PC-3 (cell line): ENCODE measurements at regions not wholly inside any gene's neighbourhood (a gene's known extent, or its start where the extent isn't known, plus 50 kb on each side); places are given as distances from the start of the nearest gene placed in this dataset.

Source experiments
- ATAC-seq: fragments of 200-7000 bp; cut with Tn5 transposase; 2 replicates; pipeline ENCODE4 v1.9.1; 2020; ENCODE audit warnings: mild to moderate bottlenecking, moderate library complexity
- BruUV-seq: library from RNA; stranded (reverse); fragments of 400-500 nt; replicated peaks from 2 replicates; lab custom pipeline; 2021; lab: Mats Ljungman, UMichigan
- CTCF ChIA-PET: fragments of 300-600 bp; sonication (Branson Sonifier 250); formaldehyde crosslinking; loops from one replicate; lab custom pipeline; 2022; ENCODE audit warnings: antibody characterized with exemption; lab: Charles Lee
- POLR2A ChIA-PET: fragments of 300-600 bp; sonication (Branson Sonifier 250); formaldehyde crosslinking; loops from one replicate; lab custom pipeline; 2022; ENCODE audit warnings: antibody characterized with exemption; ENCODE audit not compliant: unreplicated experiment; lab: Charles Lee
- DNase-seq: peaks from one replicate; pipeline ENCODE4 v3.0.0-alpha.2; 2015
- H2AFZ ChIP-seq: fragments of 300-600 bp; sonication (generic); 2 replicates; pipeline ENCODE4 v1.6.0; 2016; ENCODE audit warnings: antibody characterized with exemption, low read length
- H3F3A ChIP-seq: fragments of 300-600 bp; sonication (generic); one replicate; pipeline ENCODE4 v1.6.0; 2017; ENCODE audit warnings: antibody characterized with exemption, low read length, control low read depth, mild to moderate bottlenecking; ENCODE audit not compliant: unreplicated experiment
- H3K27ac ChIP-seq: fragments of 300-600 bp; sonication (generic); 2 replicates; pipeline ENCODE4 v1.5.1; 2016; ENCODE audit warnings: mild to moderate bottlenecking, low read length
- H3K27me3 ChIP-seq: fragments of 300-600 bp; sonication (generic); 2 replicates; pipeline ENCODE4 v1.6.1; 2016; ENCODE audit warnings: low read length, mixed read lengths
- H3K36me3 ChIP-seq: fragments of 300-600 bp; sonication (generic); 2 replicates; pipeline ENCODE4 v1.6.1; 2016; ENCODE audit warnings: low read depth, mixed run types, low read length, mixed read lengths
- H3K4me1 ChIP-seq: fragments of 300-600 bp; sonication (generic); 2 replicates; pipeline ENCODE4 v1.5.1; 2016; ENCODE audit warnings: low read length; ENCODE audit not compliant: insufficient read depth
- H3K4me2 ChIP-seq: fragments of 300-600 bp; sonication (generic); 2 replicates; pipeline ENCODE4 v1.6.0; 2016; ENCODE audit warnings: low read length
- H3K4me3 ChIP-seq: fragments of 300-600 bp; sonication (generic); 2 replicates; pipeline ENCODE4 v1.5.1; 2016; ENCODE audit warnings: mild to moderate bottlenecking, low read length, mixed read lengths
- H3K79me2 ChIP-seq: fragments of 300-600 bp; sonication (generic); 2 replicates; pipeline ENCODE4 v1.6.1; 2017; ENCODE audit warnings: low read length, mixed read lengths
- H3K9ac ChIP-seq: fragments of 300-600 bp; sonication (generic); 2 replicates; pipeline ENCODE4 v1.6.0; 2016; ENCODE audit warnings: mild to moderate bottlenecking, low read length
- H3K9me2 ChIP-seq: fragments of 300-600 bp; sonication (generic); replicated peaks from 2 replicates; pipeline ENCODE4 v1.6.1; 2016; ENCODE audit warnings: mixed run types, low read length, mixed read lengths
- H3K9me3 ChIP-seq: fragments of 300-600 bp; sonication (generic); 2 replicates; pipeline ENCODE4 v1.6.1; 2016; ENCODE audit warnings: low read length, mixed read lengths
- H4K20me1 ChIP-seq: fragments of 300-600 bp; sonication (generic); 2 replicates; pipeline ENCODE4 v1.6.1; 2016; ENCODE audit warnings: low read length, mixed read lengths
- EZH2 ChIP-seq: fragments of 300-600 bp; sonication (generic); IDR thresholded peaks from one replicate; pipeline ENCODE4 v1.6.1; 2017; ENCODE audit warnings: antibody characterized with exemption, mild to moderate bottlenecking, low read length; ENCODE audit not compliant: unreplicated experiment
- EZH2phosphoT487 ChIP-seq: fragments of 300-600 bp; sonication (generic); IDR thresholded peaks from 2 replicates; pipeline ENCODE4 v1.6.1; 2018; ENCODE audit warnings: mild to moderate bottlenecking, antibody characterized with exemption, low read length, borderline replicate concordance
- intact Hi-C: fragments of 100-400 bp; cut with micrococcal nuclease; formaldehyde crosslinking; loops from 2 replicates; pipeline ENCODE4 v1.9.0; 2023
- TF ChIP-seq, protein P1 (sequence below): fragments of 300-600 bp; sonication (generic); conservative IDR thresholded peaks from 2 replicates; pipeline ENCODE4 v1.5.1; 2017; ENCODE audit warnings: antibody characterized with exemption, low read depth, mild to moderate bottlenecking, low read length

DNA sequence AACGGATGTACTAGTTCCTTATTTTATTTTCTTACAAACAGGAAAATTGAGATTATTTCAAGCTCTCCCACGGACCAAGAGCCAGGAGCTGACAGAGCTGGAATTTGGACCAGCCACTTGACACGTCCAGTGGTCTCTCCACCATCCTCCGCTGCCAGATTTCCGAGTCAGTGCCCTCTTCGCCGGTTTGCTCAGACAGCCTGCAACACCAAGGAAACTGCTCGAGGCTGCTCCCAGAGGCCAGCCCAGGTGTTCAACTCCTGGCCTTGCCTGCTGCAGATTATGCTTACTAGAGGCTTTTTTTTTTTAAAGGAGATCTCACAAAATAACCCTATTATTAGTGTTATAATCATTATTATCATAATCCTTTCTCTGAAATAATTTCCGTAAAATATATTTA, 779.8 kb downstream of the RNF144A start:
- BruUV-seq = no TSS peak
- no peaks in the 10 kb centered on the region for H3K9me3 ChIP-seq
- H3K4me3 ChIP-seq = no peak overlapping the region
- no peak for ATAC-seq
- no peaks in the 10 kb centered on the region for H3K27me3 ChIP-seq
- H4K20me1 ChIP-seq = no peaks in the 10 kb centered on the region
- H3K4me2 ChIP-seq = no peak overlapping the region
- H3K9ac ChIP-seq = no peak overlapping the region
- H3K27ac ChIP-seq = no peak overlapping the region
- intact Hi-C loops = no loop called here
- peaks cover 18% of the 10 kb centered on the region for H3K4me1 ChIP-seq
- no peak for TF ChIP-seq EZH2
- TF ChIP-seq, protein P1, sequence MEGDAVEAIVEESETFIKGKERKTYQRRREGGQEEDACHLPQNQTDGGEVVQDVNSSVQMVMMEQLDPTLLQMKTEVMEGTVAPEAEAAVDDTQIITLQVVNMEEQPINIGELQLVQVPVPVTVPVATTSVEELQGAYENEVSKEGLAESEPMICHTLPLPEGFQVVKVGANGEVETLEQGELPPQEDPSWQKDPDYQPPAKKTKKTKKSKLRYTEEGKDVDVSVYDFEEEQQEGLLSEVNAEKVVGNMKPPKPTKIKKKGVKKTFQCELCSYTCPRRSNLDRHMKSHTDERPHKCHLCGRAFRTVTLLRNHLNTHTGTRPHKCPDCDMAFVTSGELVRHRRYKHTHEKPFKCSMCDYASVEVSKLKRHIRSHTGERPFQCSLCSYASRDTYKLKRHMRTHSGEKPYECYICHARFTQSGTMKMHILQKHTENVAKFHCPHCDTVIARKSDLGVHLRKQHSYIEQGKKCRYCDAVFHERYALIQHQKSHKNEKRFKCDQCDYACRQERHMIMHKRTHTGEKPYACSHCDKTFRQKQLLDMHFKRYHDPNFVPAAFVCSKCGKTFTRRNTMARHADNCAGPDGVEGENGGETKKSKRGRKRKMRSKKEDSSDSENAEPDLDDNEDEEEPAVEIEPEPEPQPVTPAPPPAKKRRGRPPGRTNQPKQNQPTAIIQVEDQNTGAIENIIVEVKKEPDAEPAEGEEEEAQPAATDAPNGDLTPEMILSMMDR = no peak; the same call in 1 of the 2 replicates
- TF ChIP-seq EZH2phosphoT487 = no peak
- ChIA-PET CTCF (no interaction called here), POLR2A (no interaction called here)
- no peaks in the 10 kb centered on the region for H3K9me2 ChIP-seq
- no peak for DNase-seq
- no peaks in the 10 kb centered on the region for H3F3A ChIP-seq
- no peaks in the 10 kb centered on the region for H3K79me2 ChIP-seq
- no peak overlapping the region for H2AFZ ChIP-seq
- H3K36me3 ChIP-seq = no peaks in the 10 kb centered on the region

DNA sequence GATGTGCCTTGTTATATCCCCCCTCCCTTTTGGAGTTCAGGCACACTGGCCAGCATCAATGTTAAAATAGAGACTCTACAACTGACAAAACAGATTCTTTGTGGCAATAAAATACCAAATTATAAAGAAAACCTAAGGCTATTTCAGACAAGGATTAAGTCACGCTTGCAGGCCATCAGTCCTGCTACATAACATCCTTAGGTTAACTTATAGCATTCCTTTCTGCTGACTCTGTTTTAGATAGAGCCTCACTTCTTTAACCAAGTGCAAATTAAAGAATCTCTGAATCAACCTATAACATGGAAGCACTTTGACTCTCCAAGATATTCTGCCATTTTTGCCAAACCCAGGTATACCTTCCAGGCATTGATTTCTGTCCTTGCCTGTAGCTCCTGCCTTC, 784.6 kb downstream of the RNF144A start:
- ATAC-seq = peak; percentile 38
- no peak overlapping the region for H3K9ac ChIP-seq
- H2AFZ ChIP-seq = no peak overlapping the region
- no peaks in the 10 kb centered on the region for H3K9me3 ChIP-seq
- H3F3A ChIP-seq = peaks cover under 1% of the 10 kb centered on the region
- H3K36me3 ChIP-seq = no peaks in the 10 kb centered on the region
- H3K4me3 ChIP-seq = no peak overlapping the region
- POLR2A ChIA-PET = no interaction called here
- H3K4me2 ChIP-seq = no peak overlapping the region
- no peaks in the 10 kb centered on the region for H3K79me2 ChIP-seq
- TF ChIP-seq, protein P1 = no peak
- TF ChIP-seq EZH2 (no peak), EZH2phosphoT487 (no peak)
- no peaks in the 10 kb centered on the region for H3K9me2 ChIP-seq
- intact Hi-C loops = no loop called here
- no TSS peak for BruUV-seq
- no peak overlapping the region for H3K27ac ChIP-seq
- H3K4me1 ChIP-seq = peaks cover 13% of the 10 kb centered on the region
- peak; percentile 50 for DNase-seq
- no peaks in the 10 kb centered on the region for H3K27me3 ChIP-seq
- H4K20me1 ChIP-seq = no peaks in the 10 kb centered on the region
- CTCF ChIA-PET = no interaction called here

DNA sequence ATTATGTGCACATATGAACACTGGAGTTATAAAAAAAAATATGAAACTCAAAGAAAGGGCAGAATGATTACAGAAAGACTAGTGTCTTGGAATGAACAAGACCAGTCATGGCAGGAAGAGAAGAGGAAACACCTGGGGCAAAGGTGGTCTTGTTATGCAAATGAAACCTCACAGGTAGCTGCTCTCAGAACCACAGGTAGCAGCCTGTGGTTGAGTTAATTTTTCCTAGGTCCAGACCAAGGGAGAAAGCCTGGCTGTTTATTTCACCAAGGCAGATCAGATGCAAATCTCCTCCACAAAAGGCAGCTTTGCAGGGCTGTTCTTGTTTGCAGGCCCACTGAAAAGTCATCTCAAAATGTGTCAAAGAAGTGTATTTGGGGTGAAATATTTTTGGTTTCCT, 785.8 kb downstream of the RNF144A start:
- Histone ChIP-seq H4K20me1 (no peaks in the 10 kb centered on the region), H2AFZ (no peak overlapping the region), H3K9me2 (no peaks in the 10 kb centered on the region), H3K9me3 (no peaks in the 10 kb centered on the region), H3K79me2 (no peaks in the 10 kb centered on the region), H3K27me3 (no peaks in the 10 kb centered on the region), H3K4me2 (no peak overlapping the region), H3K27ac (no peak overlapping the region), H3K9ac (no peak overlapping the region), H3K4me1 (peaks cover 26% of the 10 kb centered on the region), H3F3A (peaks cover 10% of the 10 kb centered on the region), H3K36me3 (no peaks in the 10 kb centered on the region), H3K4me3 (no peak overlapping the region)
- ChIA-PET CTCF (no interaction called here), POLR2A (no interaction called here)
- ATAC-seq (no peak), DNase-seq (no peak)
- intact Hi-C loops = no loop called here
- BruUV-seq = no TSS peak
- TF ChIP-seq, protein P1 = no peak
- no peak for TF ChIP-seq EZH2
- TF ChIP-seq EZH2phosphoT487 = no peak
